SIG-M5 treated with dmso at 0.1 percent for 504 hours (cell line): ENCODE measurements at regions not wholly inside any gene's neighbourhood (a gene's known extent, or its start where the extent isn't known, plus 50 kb on each side); places are given as distances from the start of the nearest gene placed in this dataset.
A peak's percentile ranks its signal among the peaks of the same experiment; 100 is the strongest.

Source experiments
- DNase-seq: peaks from one replicate; lab custom pipeline; 2025; ENCODE audit not compliant: unreplicated experiment; lab: John Stamatoyannopoulos, UW

DNA sequence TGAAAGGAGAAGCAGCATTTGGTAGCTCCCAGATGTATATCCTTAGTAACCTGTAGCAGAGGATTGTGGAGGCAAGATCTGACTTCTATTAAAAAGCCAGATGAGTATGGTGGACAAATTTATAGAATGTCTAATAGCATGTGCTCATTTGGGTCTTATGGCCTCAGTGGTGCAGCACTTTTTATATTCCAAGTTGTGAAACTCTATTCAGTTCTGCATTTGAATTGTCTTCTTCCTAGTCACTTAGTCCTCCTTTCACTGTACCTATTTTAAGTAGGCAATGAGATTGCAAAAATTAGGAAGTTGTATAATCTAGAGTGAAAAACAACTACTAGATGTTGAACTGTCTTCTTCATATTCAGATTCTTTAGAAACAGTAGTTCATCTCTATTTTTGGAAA, 412.5 kb upstream of the PCDH9 start:
- peak; percentile 95 for DNase-seq

DNA sequence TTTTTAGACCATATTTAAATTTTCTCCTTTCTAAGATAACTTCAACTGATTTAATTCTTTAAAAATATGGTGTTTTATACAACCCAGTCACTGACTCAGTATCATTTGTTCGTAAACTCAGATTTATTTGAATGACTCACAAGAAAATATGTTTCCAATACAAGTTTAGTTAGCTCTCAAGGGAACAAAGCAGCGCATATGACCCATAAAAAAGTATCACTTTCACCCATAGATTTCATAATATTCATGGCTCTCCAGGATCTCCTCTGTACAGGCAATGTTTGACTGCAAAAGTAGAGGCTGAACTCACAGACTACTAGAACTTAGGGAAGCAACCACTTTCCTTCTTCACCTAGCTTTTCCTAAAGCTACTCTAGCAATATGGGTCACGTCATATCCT, 405.6 kb upstream of the PCDH9 start:
- DNase-seq, result no peak

DNA sequence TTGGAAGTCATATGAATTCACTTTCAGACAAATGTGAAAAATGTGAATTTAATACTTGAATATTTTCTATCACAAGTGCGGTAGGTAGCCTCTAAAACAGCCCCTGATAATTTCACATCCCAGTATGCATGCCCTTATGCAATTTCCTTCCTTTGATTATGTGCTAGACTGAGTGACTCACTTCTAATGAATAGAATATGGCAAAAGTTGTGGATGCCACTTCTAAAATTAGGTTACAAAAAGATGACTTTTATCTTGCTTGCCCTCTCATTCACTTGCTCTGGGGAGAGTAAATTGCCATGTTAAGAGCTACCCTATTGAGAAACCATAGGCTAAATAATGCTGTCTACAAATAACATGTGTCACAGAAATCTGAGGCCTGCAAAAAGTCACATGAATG, 402.5 kb upstream of the PCDH9 start:
- DNase-seq, result peak; percentile 81

DNA sequence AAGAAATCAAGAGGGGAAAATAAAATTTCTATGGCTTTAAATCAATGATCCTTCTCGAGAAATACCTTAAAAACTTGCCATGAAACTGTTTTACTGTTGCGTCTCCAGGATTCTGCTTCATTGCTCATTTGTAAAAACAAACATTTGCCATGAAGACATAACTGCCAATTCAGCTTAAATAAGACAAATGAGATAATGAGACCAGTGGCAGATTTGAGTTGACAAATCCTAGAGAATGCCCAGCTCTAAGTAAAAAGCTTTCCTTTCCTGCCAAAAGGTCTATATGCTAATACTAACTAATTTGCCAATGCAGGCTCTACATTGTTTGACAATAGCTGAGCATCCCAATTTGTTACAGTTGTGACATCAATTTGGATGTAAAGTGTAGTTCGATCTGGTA, 400.5 kb upstream of the PCDH9 start:
- no peak for DNase-seq

DNA sequence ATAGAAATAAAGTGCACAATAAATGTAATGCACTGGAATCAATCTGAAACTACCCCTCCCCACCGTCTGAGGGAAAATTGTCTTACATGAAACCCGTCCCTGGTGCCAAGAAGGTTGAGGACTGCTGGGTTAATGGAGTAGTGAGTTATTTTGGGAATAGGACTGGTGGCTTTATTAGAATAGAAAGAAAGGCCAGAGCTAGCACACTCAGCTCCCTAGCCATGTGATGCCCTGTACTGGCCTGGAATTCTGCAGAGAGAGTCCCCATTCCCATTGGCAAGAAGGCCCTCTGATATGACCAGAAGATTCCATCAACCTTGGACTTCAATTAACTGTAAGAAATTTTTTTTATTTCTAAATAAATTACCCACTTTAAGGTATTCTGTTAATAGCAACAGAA, 393.5 kb upstream of the PCDH9 start:
- no peak for DNase-seq

DNA sequence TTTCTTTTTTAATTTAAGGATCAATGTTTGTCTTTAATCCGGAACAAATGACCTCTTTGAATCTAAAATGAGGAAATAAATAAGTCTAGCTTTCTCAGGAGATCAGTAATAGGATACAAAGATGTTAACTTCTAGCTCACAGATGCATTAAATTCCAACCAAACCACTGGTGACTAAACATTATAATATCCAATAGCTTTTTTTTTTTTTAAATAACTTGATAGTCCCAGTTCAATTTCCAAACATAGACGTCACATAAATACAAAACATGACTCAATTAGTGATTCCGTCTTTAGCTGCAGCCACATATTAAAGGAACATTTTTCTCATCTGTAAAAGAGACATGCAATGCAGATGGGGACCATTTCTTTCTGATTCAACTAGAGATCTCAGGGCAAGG, 390.5 kb upstream of the PCDH9 start:
- DNase-seq, result no peak

DNA sequence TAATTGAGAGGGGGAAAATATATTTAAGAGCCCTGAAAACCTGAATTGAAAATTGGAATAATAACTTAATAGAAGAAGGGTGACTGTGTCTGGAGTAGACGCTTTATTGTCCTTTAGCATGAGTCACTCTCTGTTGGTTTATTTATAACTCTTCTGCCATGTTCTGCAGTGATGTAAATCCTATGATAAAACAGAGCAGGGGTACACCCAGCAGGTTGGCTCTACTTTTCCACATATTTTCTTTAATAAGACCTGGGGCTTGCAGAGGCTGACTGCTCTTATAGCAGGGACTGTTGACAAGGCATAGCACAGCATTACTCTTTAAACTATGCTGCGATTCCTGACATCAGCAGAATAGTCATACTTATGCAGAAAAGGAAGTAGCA, 389.9 kb upstream of the PCDH9 start:
- peak; percentile 36 for DNase-seq

DNA sequence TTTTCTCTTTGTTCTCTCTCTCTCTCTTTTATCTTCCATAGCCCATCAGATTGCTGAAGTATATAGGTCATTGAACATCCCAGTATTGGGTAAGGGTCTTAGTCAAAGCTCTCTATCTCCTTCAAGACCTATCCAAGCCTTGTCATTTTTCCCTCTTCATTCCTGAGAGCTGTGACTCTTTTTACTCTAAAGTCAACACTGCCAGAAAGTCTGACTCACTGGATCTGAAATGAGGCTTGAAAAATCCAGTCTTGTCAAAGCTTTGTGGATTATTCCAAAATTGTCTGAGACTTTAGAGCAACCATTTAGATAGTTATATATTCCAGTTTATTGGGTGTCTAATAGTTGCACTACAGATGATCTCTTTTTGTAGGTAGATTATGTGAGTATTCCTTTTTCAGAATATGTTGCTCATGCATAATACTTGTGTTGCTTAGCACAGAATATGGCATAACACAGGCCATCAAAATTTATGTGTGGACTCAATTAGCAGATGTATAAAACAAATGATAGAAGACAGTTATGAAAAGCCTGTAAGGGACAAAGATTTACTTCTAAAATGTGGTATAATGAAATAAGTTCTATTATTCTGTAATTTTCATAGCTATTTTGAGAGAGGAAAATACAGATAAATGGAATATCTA, 389.3 kb upstream of the PCDH9 start:
- no peak for DNase-seq

DNA sequence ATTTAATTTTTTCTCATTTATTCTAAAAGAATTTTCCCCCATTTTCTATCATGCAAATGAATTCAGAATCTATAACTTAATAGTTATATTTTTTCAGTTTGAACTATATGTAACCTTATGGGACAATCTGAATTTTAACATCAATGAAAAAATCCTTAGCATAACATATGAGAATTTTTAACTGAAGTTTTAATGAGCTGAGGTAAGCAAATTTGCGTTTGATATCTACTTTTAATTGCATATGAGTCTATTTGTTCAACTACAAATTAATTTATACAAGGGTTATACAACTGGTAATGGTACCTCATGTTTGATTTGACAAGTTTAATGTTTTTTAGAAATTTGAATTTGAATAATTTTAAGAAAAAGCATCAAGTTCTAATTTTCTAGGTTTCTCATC, 384.4 kb upstream of the PCDH9 start:
- no peak for DNase-seq

DNA sequence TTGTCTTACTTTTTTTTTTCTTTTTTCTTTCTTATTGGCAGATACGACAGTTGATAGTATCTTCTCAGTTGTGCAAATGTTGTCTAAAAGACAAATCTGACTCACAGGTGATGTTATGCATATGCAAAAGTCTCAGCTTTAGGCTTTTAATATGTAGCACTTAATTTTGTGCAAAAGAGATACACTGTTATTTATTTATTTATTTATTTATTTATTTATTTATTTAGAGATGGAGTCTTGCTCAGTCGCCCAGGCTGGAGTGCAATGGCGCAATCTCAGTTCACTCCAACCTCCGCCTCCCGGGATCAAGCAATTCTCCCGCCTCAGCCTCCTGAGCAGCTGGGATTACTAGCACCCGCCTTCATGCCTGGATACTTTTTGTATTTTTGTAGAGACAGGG, 383.9 kb upstream of the PCDH9 start:
- no peak for DNase-seq

DNA sequence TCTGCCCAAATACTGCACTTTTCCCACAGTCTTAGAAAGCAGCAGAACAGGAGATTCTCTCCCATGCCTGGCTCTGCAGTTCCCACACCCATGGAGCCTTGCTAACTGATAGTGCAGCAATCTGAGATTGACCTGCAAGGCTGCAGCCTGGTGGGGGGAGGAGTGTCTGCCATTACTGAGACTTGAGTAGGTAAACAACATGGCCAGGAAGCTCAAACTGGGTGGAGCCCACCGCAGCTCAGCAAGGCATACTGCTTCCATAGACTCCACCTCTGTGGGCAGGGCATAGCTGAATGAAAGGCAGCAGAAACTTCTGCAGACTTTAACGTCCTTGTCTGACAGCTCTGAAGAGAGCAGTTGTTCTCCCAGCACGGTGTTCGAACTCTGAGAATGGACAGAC, 358.5 kb upstream of the PCDH9 start:
- DNase-seq, result no peak

DNA sequence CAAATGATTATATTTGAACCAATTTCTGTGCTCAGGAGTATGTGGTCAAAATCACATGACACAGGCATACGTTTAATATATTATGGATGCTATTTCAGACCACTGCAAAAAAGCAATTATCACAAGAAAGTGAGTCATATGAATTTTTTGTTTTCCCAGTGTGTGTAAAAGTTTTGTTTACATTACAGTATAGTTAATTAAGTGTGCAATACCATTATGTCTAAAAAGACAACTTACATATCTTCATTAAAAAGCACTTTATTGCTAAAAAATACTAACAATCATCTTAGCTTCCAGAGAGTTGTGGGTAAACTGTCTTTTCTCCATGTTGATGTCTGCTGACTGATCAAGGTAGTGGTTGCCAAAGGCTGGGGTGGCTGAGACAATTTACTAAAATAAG, 347.2 kb upstream of the PCDH9 start:
- DNase-seq, result no peak

DNA sequence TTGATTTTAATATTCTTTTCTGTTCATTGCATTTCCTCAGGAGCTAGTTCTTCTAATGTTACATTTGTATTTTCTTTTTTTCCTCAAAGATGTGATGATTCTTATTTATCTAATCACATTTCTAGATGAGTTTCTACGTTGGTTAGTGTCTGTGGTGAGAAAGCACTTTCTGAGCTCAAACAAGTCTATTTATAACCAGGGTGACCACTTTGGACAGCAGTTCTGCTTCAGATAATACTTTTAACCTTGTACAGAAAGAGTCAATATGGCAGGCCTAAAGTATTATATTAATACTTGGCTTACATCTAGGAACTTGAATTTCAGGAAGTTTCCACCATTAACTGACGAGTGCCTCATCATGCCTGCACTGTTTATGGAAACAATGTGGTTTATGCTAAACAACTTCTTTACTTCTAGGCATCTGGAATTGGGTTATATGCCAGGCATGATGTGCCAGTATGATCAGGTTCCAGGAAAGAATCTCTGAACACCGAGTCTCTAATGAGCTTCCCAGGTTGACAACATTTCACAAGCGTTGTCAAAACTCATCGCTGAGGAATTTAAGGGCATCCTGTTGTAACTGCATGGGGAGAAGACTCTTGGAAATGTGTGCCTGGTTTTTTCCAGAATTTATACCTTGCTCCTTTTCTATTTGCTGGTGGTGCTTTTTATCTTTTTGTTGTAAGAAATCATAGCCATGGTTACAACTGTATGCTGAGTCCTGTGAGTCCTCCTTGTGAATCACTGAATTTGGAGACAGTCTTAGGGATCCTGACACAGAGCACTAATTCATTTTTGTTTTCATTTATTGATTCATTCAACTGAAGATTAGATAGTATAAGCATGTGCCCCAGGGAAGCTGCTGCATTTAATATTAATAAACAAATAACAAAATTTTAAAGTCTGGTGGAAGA, 344.4 kb upstream of the PCDH9 start:
- no peak for DNase-seq

DNA sequence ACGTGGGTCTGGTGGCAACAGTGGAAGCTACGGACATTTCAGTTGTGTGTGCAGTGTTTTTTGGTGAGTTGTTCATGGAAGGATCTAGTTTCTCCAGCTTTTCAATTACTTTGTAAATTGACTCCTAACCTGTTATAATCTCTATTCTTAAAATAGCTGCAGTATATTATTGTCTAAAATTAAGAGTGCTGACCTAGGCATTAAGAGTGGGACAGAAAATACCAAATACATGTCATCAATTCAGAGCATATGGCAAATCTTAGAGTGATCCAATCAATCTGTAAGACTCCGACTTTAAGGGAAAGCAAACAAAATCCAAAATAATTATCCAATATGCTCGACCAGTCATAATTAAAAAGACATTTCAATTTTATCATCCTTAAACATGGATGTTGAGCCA, 338.1 kb upstream of the PCDH9 start:
- DNase-seq, result no peak

DNA sequence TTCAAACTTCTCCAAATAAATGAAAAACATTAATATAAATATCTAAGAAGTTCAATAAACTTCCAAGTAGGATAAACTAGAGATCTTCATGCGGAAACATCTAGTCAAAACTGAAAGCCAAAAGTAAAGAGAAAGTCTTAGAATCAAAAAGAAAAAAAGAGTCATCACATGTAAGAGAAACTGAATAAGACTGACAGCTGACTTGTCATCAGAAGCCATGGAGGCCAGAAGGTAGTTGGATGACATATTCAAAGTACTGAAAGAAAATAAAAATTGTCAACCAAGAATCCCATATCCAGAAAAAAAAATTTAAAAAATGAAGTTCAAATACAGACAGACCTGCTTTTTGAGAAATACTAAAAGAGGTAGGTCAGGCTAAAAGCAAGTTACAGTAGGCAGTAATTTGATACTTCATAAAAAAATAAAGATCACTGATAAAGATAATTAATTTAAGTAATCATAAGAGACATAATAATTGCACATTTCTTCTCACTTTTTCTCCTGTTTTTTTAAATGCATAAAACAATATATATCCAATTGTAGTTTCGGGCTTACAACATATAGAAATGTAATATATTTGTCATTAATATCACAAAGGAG, 327.6 kb upstream of the PCDH9 start:
- DNase-seq, result peak; percentile 21

DNA sequence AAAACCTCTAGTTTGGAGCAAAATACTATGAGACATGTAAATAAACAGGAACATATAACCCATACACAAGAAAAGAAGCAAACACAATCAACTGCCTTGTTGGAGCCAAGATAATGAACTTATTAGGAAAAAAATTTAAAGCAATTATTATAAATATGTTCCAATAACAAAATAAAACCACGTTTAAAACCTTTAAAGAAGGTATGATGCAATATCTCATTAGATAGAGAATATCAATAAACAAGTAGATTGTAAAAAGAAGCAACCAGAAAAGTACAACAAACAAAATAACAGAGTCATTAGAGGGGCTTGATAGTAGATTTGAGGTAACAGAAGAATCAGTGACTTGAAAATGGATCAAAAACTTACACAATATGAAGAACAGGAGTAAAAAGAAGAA, 327.0 kb upstream of the PCDH9 start:
- no peak for DNase-seq

DNA sequence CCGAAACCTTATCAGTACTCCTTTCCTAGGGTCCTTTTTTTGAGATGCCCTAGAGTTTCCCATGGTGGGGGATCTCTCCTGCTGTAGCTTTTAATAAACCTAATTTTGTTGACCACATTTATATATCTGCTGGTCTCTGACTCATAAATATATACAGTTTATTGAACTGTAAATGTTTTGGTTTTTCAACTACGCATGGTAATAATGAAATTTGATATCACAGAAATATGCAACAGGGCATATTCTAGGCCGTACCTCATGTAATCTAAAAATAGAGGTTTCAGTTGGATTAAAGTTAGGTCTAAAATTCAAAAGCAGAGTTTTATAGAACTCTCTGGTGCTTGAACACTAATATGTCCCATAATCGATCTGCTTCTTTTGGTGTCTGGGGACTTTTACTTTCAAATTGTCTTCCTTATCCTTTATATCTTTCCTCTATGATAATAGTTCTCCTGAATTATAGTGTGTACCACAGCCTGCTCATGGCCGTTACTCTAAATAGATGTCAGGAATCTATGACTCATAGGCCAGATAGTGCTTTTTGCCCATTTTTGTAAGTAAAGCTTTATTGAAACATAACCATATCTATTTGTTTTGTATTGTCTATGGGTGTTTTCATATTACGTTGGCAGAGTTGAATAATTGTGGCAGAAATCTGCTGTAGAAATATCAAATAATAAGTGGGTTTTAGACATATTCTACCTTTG, 324.8 kb upstream of the PCDH9 start:
- DNase-seq, result no peak

DNA sequence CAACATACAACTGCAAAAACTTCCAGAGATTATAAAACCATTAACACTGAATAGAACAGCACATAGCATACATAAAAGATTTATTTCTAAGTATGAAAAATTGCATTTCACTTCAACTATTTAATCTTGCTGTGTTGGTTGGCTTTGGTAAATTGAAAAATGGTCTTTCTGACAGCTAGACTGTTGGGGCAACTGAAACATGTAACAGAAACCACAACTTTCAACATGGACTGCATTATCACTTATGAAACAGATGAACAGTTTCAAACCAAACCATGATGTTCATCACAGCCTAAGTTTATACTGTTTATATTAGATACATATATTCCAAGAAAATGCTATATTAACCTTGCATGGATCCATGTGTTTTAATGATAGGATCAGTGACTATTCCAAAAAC, 324.1 kb upstream of the PCDH9 start:
- DNase-seq, result peak; percentile 22

DNA sequence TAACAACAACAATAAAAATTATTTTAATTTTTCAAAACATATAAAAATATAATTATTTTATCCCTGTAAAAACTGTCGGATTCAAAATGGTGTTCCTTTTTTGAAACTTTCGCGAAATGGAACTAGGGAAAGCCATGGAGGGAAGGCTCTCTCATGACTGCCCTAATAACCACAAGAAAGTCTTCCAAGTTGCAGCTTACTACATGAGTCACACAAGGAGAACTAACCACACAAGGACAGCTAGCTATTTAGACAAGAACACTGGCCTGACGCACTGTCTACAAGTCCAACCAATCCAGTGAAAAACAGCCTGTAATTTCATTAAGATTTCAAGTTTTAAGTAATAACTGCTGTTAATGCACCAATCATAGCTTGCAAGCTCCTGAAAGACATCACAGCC, 319.2 kb upstream of the PCDH9 start:
- DNase-seq, result peak; percentile 12

DNA sequence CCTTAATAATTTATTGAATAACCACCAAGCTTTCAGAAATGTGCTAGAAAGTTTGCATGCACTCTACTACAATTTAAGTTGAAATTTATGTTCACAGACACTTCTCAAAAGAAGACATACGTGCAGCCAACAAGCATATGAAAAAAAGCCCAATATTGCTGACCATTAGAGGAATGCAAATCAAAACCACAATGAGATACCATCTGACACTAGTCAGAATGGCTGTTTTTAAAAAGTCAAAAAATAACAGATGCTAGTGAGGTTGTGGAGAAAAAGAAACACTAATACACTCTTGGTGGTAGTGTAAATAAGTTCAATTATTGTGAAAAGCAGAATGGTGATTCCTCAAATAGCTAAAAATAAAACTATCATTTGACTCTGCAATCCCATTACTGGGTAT, 308.8 kb upstream of the PCDH9 start:
- no peak for DNase-seq

DNA sequence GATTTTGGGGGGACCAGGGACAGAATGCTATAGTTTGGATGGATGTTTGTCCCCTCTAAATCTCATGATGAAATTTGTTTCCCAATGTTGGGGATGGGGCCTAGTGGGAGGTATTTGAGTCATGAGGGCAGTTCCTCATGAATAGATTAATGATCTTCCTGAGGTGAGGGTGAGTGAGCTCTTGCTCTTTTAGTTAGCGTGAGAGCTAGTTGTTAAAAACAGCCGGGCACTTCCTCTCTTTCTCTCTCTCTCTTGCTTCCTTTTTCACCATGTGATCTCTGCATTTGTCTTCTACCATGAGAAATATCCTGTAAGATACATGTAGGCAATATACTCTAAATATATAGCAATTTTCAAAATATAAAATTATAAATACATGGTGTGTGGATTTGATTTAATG, 290.8 kb upstream of the PCDH9 start:
- no peak for DNase-seq

DNA sequence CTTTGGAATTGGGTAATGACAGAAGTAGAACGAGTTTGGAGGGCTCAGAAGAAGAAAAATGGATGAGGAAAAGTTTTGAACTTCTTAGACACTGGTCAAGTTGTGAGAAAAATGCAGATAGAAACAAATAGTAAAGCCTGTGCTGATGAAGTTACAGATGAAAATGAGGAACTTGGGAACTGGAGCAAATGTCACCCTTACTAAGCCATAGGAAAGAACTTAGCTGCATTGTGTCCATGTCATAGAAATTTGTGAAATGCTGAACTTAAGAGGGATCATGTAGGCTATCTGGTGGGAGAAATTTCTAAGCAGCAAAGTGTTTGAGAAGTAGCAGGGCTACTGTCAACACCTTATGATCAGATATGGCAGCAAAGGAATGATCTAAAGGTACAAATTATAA, 289.2 kb upstream of the PCDH9 start:
- DNase-seq, result peak; percentile 15
